Omental fat pad (tissue), 3 donors: ENCODE measurements at regions not wholly inside any gene's neighbourhood (a gene's known extent, or its start where the extent isn't known, plus 50 kb on each side); places are given as distances from the start of the nearest gene placed in this dataset.
A peak's percentile ranks its signal among the peaks of the same experiment; 100 is the strongest.
"Not testable (repeated sequence)": the region's sequence is repeated elsewhere in the genome, so short reads cannot be mapped to it uniquely, and the experiment has no call there.

ENCODE experiments used
- ATAC-seq: fragments of 150-250 bp; one replicate; pipeline ENCODE4 v1.9.1; 2016; ENCODE audit warnings: mild to moderate bottlenecking, moderate library complexity; ENCODE audit not compliant: low FRiP score
- DNase-seq: peaks from one replicate; pipeline ENCODE4 v3.0.0-alpha.2; 2019; ENCODE audit warnings: low spot score
- CTCF ChIP-seq, 3 donors: fragments of 450-650 bp; IDR thresholded peaks; one replicate each; pipeline ENCODE4 v1.5.1; 2016 to 2017; ENCODE audit warnings: antibody characterized with exemption in 3 of 3, mild to moderate bottlenecking in 3 of 3, moderate library complexity in 2 of 3

- no peak for ATAC-seq
- no peak for DNase-seq
- TF ChIP-seq CTCF (IDR thresholded peaks at IDR 0.05): no peak
Measured at GRCh38 chr11:92596596-92597317, 372.1 kb downstream of the FAT3 start.

- ATAC-seq: peak; percentile 71
- DNase-seq: no peak
- TF ChIP-seq CTCF (IDR thresholded peaks at IDR 0.05): no peak
Measured at GRCh38 chr11:92601048-92601447, 368.4 kb upstream of the MTNR1B start.

- DNase-seq (no peak), ATAC-seq (no peak)
- no peak for TF ChIP-seq CTCF (IDR thresholded peaks at IDR 0.05)
Measured at GRCh38 chr11:92605667-92606066, 363.8 kb upstream of the MTNR1B start.

- no peak for DNase-seq
- ATAC-seq: no peak
- no peak for TF ChIP-seq CTCF (IDR thresholded peaks at IDR 0.05)
Measured at GRCh38 chr11:92607969-92608722, 361.3 kb upstream of the MTNR1B start.

- no peak for TF ChIP-seq CTCF (IDR thresholded peaks at IDR 0.05)
- DNase-seq (no peak), ATAC-seq (no peak)
Measured at GRCh38 chr11:92611157-92611556, 358.3 kb upstream of the MTNR1B start.

GRCh38 chr11:92618020-92618419 is 351.4 kb upstream of the MTNR1B start:
- DNase-seq, ATAC-seq: not testable (repeated sequence)

- ATAC-seq: no peak
- DNase-seq: no peak
- TF ChIP-seq CTCF (IDR thresholded peaks at IDR 0.05): no peak
Measured at GRCh38 chr11:92623055-92623454, 346.4 kb upstream of the MTNR1B start.
